Mesodermal cell (in vitro differentiated cells): ENCODE measurements at regions not wholly inside any gene's neighbourhood (a gene's known extent, or its start where the extent isn't known, plus 50 kb on each side); places are given as distances from the start of the nearest gene placed in this dataset.

Source experiments
- H3K27ac ChIP-seq: 2 replicates; pipeline ENCODE4 v1.7.0; 2013; ENCODE audit warnings: mild to moderate bottlenecking, low read depth, low read length, moderate library complexity; ENCODE audit not compliant: severe bottlenecking
- H3K36me3 ChIP-seq: 2 replicates; pipeline ENCODE4 v1.7.1; 2013; ENCODE audit warnings: mild to moderate bottlenecking, low read length, moderate library complexity; ENCODE audit not compliant: control insufficient read depth, insufficient read depth
- H3K4me1 ChIP-seq: one replicate; pipeline ENCODE4 v1.7.1; 2013; ENCODE audit warnings: mild to moderate bottlenecking, low read length; ENCODE audit not compliant: insufficient read depth, control insufficient read depth, poor library complexity, severe bottlenecking
- H3K4me3 ChIP-seq: 2 replicates; pipeline ENCODE4 v1.7.0; 2013; ENCODE audit warnings: low read length, control low read depth, mild to moderate bottlenecking; ENCODE audit not compliant: insufficient read depth, poor library complexity, severe bottlenecking; ENCODE audit errors: extremely low read depth
- H3K9me3 ChIP-seq: 2 replicates; pipeline ENCODE4 v1.7.1; 2013; ENCODE audit warnings: mild to moderate bottlenecking, low read length, moderate library complexity; ENCODE audit not compliant: control insufficient read depth
- WGBS, 2 experiments: methylation state at CpG; one replicate each; pipeline ENCODE4 v1.1.5; 2013; ENCODE audit warnings: missing lambda C conversion rate in 2 of 2; ENCODE audit not compliant: insufficient coverage in 2 of 2; 5-methylcytosine and 5-hydroxymethylcytosine counted together

DNA sequence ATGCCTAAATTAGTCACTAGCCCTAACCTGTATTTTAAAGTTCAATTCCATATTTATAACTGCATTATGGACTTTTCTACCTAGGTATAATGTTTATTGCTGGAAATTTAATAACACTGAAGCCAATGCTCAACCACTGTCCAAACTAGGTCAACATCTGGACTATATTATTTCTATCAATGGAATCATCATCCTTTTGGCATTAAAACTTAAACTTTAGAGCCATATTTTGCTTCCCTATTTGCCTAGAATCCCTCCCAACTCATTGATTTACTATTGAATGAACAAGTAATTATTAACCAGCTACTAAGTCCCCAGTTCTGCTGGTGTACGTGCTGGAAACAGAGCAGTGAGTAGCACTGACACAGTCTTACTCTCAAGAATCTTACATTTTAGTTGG is 291.7 kb upstream of the SPTLC3 start:
- Histone ChIP-seq H3K4me3 (no peak overlapping the region), H3K36me3 (no peaks in the 10 kb centered on the region), H3K4me1 (no peaks in the 10 kb centered on the region), H3K27ac (no peak overlapping the region), H3K9me3 (no peaks in the 10 kb centered on the region)
- WGBS, 2 experiments: no CpG with 5 or more reads among the region's 1 CpG

GRCh38 chr20:12718619-12719018 is 290.2 kb upstream of the SPTLC3 start:
- no peaks in the 10 kb centered on the region for H3K4me1 ChIP-seq
- H3K36me3 ChIP-seq: no peaks in the 10 kb centered on the region
- no peak overlapping the region for H3K4me3 ChIP-seq
- H3K27ac ChIP-seq: no peak overlapping the region
- no peaks in the 10 kb centered on the region for H3K9me3 ChIP-seq
- 100% methylated on average over 1 of the region's 4 CpGs; no CpG with 5 or more reads in 1 of the 2 experiments for WGBS, 2 experiments

DNA sequence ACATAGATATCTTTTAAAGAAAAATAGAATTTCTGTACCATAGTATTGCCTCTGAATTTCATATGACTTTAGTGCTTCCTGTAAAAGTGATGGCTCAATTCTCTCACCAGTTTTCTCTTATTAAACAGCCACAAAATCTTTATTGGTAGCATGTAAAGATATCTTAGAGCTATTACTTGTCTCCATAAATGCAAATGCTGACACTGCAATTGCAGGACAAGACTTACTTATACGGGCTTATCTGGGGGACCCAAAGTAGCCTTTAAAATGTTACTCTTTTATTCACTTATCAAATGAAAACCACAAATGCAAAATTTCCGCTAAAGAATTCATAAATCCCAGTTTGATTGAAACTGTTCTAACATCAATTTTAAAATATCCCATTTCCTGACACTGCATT is 287.1 kb upstream of the SPTLC3 start:
- H3K9me3 ChIP-seq: no peaks in the 10 kb centered on the region
- H3K27ac ChIP-seq: no peak overlapping the region
- WGBS, 2 experiments: 40 to 46% methylated on average over 2 of the region's 2 CpGs
- H3K36me3 ChIP-seq: no peaks in the 10 kb centered on the region
- no peaks in the 10 kb centered on the region for H3K4me1 ChIP-seq
- H3K4me3 ChIP-seq: no peak overlapping the region

GRCh38 chr20:12722091-12722490 is 286.7 kb upstream of the SPTLC3 start:
- Histone ChIP-seq H3K9me3 (no peaks in the 10 kb centered on the region), H3K27ac (no peak overlapping the region), H3K4me1 (no peaks in the 10 kb centered on the region), H3K36me3 (no peaks in the 10 kb centered on the region), H3K4me3 (no peak overlapping the region)
- 89 to 93% methylated on average over 1 of the region's 1 CpG for WGBS, 2 experiments

DNA sequence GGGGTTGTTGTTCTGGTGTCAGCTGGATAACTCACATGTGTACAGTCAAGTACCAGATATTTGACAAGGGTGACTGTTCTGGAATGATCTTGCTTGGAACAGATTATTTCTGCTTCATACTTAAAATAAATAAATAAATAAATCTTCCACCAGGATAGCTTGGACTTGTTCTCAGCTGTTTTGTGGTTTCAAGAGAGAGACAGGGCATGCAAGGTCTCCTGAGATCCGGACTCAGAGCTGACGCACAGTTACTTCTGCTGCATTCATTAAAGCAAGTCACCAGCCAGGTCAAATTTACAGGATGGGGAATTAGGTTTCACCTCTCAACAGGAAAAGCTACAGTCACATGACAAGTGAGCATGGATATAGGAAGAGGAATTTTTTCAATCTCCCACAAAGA is 285.0 kb upstream of the SPTLC3 start:
- Histone ChIP-seq H3K4me1 (no peaks in the 10 kb centered on the region), H3K36me3 (no peaks in the 10 kb centered on the region), H3K27ac (no peak overlapping the region), H3K4me3 (no peak overlapping the region), H3K9me3 (no peaks in the 10 kb centered on the region)
- 90% methylated on average over 2 of the region's 2 CpGs; no CpG with 5 or more reads in 1 of the 2 experiments for WGBS, 2 experiments

GRCh38 chr20:12728782-12729181 is 280.0 kb upstream of the SPTLC3 start:
- Histone ChIP-seq H3K4me3 (no peak overlapping the region), H3K4me1 (no peaks in the 10 kb centered on the region), H3K9me3 (no peaks in the 10 kb centered on the region), H3K36me3 (no peaks in the 10 kb centered on the region), H3K27ac (no peak overlapping the region)
- WGBS, 2 experiments: 86 to 100% methylated on average over 1 to 2 of the region's 3 CpGs

DNA sequence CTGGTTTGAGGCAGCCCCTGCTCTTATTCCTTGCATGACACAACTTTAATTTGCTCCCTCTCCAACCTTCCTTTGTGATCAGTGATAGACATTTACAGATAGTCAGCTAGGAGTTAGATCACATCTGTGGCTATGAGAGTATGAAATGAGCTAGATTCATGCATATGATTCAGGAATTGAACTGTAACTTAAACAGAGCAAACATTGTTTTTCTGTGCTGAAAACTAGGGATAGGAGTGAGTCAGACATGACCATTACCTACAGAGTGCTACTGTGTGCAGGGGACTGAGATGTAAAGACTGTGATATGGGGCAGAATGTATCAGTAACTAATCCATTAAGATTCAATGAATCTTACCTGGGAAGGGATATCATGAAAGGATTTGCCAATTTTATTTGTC is 279.4 kb upstream of the SPTLC3 start:
- Histone ChIP-seq H3K36me3 (no peaks in the 10 kb centered on the region), H3K4me3 (no peak overlapping the region), H3K27ac (no peak overlapping the region), H3K4me1 (no peaks in the 10 kb centered on the region), H3K9me3 (no peaks in the 10 kb centered on the region)

GRCh38 chr20:12733811-12734210 is 275.0 kb upstream of the SPTLC3 start:
- Histone ChIP-seq H3K9me3 (no peaks in the 10 kb centered on the region), H3K36me3 (no peaks in the 10 kb centered on the region), H3K4me1 (no peaks in the 10 kb centered on the region), H3K27ac (no peak overlapping the region), H3K4me3 (no peak overlapping the region)
- WGBS, 2 experiments: 100% methylated on average over 1 of the region's 3 CpGs; no CpG with 5 or more reads in 1 of the 2 experiments

DNA sequence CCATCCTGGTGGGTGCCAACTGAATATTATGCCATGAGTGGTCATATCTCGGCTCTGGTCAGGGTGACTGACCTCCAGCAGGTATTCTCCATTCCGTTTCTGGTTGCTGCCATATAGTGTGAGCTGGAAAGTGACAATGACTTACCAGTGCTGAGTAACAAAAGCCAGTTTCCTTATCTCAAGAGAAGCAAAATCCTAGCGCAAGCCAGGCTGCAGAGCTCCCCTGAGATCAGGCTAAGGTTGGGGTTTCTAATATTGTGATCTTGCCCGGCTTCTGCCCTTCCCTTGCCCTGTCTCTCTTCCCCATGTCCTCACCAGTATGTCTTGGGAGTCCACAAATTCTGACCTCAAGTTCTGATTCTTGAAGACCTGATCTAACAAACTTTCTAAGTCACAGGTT is 271.3 kb upstream of the SPTLC3 start:
- H3K4me1 ChIP-seq: no peaks in the 10 kb centered on the region
- no peak overlapping the region for H3K4me3 ChIP-seq
- no peaks in the 10 kb centered on the region for H3K9me3 ChIP-seq
- 82 to 100% methylated on average over 2 of the region's 4 CpGs for WGBS, 2 experiments
- no peak overlapping the region for H3K27ac ChIP-seq
- no peaks in the 10 kb centered on the region for H3K36me3 ChIP-seq

- Histone ChIP-seq H3K36me3 (no peaks in the 10 kb centered on the region), H3K9me3 (no peaks in the 10 kb centered on the region), H3K27ac (no peak overlapping the region), H3K4me3 (no peak overlapping the region), H3K4me1 (no peaks in the 10 kb centered on the region)
- WGBS, 2 experiments: no CpG with 5 or more reads among the region's 2 CpGs
Measured at GRCh38 chr20:12737900-12738299, 270.9 kb upstream of the SPTLC3 start.

- WGBS, 2 experiments: 93 to 94% methylated on average over 2 to 3 of the region's 5 CpGs
- Histone ChIP-seq H3K4me1 (no peaks in the 10 kb centered on the region), H3K36me3 (no peaks in the 10 kb centered on the region), H3K9me3 (no peaks in the 10 kb centered on the region), H3K27ac (no peak overlapping the region), H3K4me3 (no peak overlapping the region)
Measured at GRCh38 chr20:12740647-12741046, 268.1 kb upstream of the SPTLC3 start.

- Histone ChIP-seq H3K27ac (no peak overlapping the region), H3K4me3 (no peak overlapping the region), H3K4me1 (no peaks in the 10 kb centered on the region), H3K36me3 (no peaks in the 10 kb centered on the region), H3K9me3 (no peaks in the 10 kb centered on the region)
- 80% methylated on average over 2 of the region's 2 CpGs; no CpG with 5 or more reads in 1 of the 2 experiments for WGBS, 2 experiments
Measured at GRCh38 chr20:12744037-12744436, 264.7 kb upstream of the SPTLC3 start.
